ACC112 (cell line): ENCODE measurements at regions not wholly inside any gene's neighbourhood (a gene's known extent, or its start where the extent isn't known, plus 50 kb on each side); places are given as distances from the start of the nearest gene placed in this dataset.

Experiments
- H2AFZ ChIP-seq: fragments of 200-600 bp; sonication (generic); one replicate; pipeline ENCODE4 v1.6.0; 2017; ENCODE audit warnings: antibody characterized with exemption, low read length; ENCODE audit not compliant: unreplicated experiment
- H3K27ac ChIP-seq: fragments of 200-600 bp; sonication (generic); 2 replicates; pipeline ENCODE4 v1.5.1; 2014; ENCODE audit warnings: low read depth, mild to moderate bottlenecking, antibody characterized with exemption, low read length, moderate library complexity
- H3K27me3 ChIP-seq: fragments of 200-600 bp; sonication (generic); 2 replicates; pipeline ENCODE4 v1.6.1; 2014; ENCODE audit warnings: mild to moderate bottlenecking, antibody characterized with exemption, low read length, moderate library complexity, mixed read lengths; ENCODE audit not compliant: insufficient read depth
- H3K36me3 ChIP-seq: fragments of 200-600 bp; sonication (generic); 2 replicates; pipeline ENCODE4 v1.6.1; 2016; ENCODE audit warnings: mild to moderate bottlenecking, antibody characterized with exemption, low read length, moderate library complexity, mixed read lengths; ENCODE audit not compliant: insufficient read depth
- H3K4me1 ChIP-seq: fragments of 200-600 bp; sonication (generic); one replicate; pipeline ENCODE4 v1.6.1; 2016; ENCODE audit warnings: low read length, mixed read lengths; ENCODE audit not compliant: insufficient read depth, unreplicated experiment, control insufficient read depth
- H3K4me3 ChIP-seq: fragments of 200-600 bp; sonication (generic); 2 replicates; pipeline ENCODE4 v1.5.1; 2014; ENCODE audit warnings: mild to moderate bottlenecking, low read depth, low read length
- H3K79me2 ChIP-seq: fragments of 200-600 bp; sonication (generic); one replicate; pipeline ENCODE4 v1.6.0; 2016; ENCODE audit warnings: low read length; ENCODE audit not compliant: control insufficient read depth, unreplicated experiment, insufficient read depth

DNA sequence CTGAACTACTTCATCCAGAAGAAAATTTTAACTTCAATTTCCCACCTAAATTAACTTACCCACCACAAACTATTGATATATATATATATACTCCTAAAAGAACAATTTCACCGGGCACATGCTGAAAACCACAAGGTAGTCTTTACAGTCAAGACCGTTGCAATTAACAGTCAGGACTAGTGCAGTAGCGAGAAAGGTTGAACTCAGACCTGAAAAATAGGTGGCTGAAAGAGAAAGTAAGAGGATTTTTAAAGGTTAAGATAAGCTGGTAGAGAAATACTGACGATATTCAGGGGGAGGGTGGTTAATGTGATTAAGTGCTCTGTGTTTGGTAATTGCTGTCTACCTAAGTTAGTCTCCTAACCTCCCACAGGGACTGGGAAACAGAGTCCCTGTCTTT, 1153.5 kb upstream of the TMPRSS15 start:
- Histone ChIP-seq H3K36me3 (no peaks in the 10 kb centered on the region; the same call in 1 of the 2 replicates), H3K27me3 (no peaks in the 10 kb centered on the region), H3K4me1 (no peaks in the 10 kb centered on the region), H3K4me3 (no peak overlapping the region), H3K27ac (no peak overlapping the region), H2AFZ (no peak overlapping the region), H3K79me2 (no peaks in the 10 kb centered on the region)

DNA sequence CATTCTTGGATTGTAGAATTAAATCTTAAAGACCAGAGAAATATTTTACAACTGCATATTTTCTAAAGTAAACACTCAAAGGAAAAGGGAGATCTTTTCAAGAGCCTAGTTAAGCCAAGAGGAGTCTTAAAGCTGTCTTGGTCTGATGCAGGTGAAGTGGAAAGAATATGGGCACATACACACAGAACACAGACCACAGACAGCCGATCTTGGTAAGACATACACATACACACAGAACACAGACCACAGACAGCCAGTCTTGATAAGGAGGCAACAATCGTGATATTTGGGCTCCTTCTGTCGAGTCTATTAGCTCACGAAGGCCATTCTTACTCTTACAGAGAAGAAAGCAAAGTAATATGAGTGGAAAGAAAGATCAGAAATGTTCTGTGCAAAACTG, 1153.9 kb upstream of the TMPRSS15 start:
- Histone ChIP-seq H2AFZ (no peak overlapping the region), H3K79me2 (no peaks in the 10 kb centered on the region), H3K4me1 (no peaks in the 10 kb centered on the region), H3K27ac (no peak overlapping the region), H3K27me3 (no peaks in the 10 kb centered on the region), H3K4me3 (no peak overlapping the region), H3K36me3 (no peaks in the 10 kb centered on the region; the same call in 1 of the 2 replicates)

DNA sequence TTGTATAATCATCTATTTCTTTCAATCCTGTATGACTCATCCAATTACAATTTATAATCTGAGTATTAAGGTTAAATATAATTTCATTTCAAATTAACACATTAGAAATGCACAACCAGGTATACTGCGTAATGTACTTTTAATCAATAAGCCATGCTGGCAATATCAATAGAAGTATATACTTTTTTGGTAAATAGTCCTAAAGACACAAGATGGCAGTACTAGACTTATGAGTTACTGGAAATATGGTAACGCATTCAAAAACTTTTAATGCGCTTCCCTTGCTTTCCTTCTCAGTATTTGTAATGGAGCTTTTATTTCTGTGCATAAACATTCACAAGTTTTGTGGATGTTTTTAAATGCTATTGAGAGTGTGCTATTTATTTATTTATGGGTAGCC, 1162.0 kb upstream of the TMPRSS15 start:
- no peak overlapping the region for H2AFZ ChIP-seq
- H3K4me1 ChIP-seq: no peaks in the 10 kb centered on the region
- H3K27me3 ChIP-seq: no peaks in the 10 kb centered on the region
- no peak overlapping the region for H3K4me3 ChIP-seq
- no peaks in the 10 kb centered on the region for H3K79me2 ChIP-seq
- no peaks in the 10 kb centered on the region; the same call in 1 of the 2 replicates for H3K36me3 ChIP-seq
- H3K27ac ChIP-seq: no peak overlapping the region

DNA sequence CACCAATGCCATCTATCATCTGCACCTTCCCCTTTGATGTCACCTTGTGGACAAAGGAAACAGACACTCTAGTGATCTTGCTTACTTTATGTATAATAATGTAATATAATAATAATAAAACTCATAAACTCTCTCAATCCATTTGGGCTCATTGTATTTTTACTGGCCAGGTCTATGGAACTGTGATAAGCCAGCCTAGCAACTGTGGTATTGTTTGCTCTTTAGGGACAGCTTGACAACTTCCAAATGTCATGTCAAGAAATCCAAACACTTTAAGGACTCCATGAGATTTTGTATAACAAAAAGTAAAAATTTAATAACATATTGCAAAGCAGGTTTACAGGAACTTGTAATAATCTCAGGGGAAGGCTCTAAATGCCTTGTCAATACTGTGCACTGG, 1163.4 kb upstream of the TMPRSS15 start:
- Histone ChIP-seq H3K79me2 (no peaks in the 10 kb centered on the region), H3K36me3 (no peaks in the 10 kb centered on the region), H3K4me3 (no peak overlapping the region), H3K27me3 (no peaks in the 10 kb centered on the region), H3K4me1 (no peaks in the 10 kb centered on the region), H2AFZ (no peak overlapping the region), H3K27ac (no peak overlapping the region)

DNA sequence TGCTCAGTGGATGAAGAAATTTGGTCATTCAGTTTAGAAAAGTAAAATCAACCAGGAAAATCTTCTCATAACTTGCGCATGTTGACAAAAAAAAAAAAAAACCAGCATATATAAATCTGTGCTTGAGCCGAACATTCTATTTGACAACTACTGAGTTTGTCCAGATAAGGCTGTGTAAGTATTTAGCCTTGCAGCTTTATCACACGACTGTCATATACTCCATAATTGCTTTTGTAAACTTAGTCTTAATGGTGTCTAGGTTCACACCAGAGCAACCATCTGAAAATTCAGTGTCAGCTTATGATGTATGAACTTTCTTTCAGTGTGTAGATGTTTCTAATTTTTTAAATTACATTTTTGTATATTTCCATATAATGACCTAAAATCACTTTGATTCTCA, 1173.8 kb upstream of the TMPRSS15 start:
- no peaks in the 10 kb centered on the region for H3K79me2 ChIP-seq
- no peak overlapping the region for H3K4me3 ChIP-seq
- no peak overlapping the region for H2AFZ ChIP-seq
- no peaks in the 10 kb centered on the region for H3K4me1 ChIP-seq
- no peak overlapping the region for H3K27ac ChIP-seq
- H3K27me3 ChIP-seq: no peaks in the 10 kb centered on the region
- no peaks in the 10 kb centered on the region for H3K36me3 ChIP-seq

DNA sequence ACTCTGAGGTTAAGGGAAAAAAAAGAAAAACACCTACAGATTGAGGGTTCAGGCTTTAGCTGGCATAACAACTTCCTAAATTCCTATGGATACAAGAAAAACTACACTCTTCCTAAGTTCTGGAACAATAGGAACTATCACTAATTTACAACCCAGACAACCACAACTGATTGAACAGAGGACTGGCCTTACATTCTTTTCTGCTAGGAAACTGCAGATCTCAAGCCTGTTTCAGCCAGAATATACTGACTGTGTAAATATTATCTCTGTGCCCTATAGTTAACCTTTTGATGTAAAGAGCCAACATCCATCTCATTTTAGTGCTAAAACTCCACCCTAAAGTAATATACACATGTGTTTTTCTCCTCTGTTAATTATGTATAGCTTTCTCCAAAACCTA, 1186.5 kb upstream of the TMPRSS15 start:
- Histone ChIP-seq H3K36me3 (no peaks in the 10 kb centered on the region), H3K27ac (no peak overlapping the region), H3K27me3 (no peaks in the 10 kb centered on the region), H3K4me1 (no peaks in the 10 kb centered on the region), H3K4me3 (no peak overlapping the region), H2AFZ (no peak overlapping the region), H3K79me2 (no peaks in the 10 kb centered on the region)

DNA sequence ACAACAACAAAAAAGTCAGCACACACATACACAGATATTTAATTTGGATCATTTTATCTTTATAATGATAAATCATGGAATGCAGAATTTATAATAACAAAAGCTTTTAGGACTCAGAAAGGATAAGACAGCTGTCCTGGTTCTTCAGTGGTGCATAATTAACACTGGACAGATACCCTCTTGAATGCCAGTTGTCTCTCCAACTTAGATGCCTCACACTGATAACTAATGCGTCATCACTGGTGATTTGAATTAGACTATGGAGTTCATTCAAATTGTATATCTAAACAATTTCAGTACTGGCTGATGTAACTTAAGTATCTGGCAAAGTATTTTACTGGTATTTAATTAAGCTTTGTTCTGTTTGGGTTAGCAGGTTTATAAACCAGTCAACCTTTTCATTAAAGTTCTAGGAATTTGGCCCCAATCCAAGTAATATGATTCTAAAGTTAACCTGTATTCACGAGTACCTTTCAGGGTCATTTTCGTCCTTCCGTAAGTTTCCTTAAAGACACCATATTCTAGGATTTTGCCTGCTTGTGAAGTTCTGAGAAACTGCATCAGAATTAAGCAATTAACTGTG, 1199.5 kb upstream of the TMPRSS15 start:
- no peak overlapping the region for H3K4me3 ChIP-seq
- no peaks in the 10 kb centered on the region for H3K4me1 ChIP-seq
- no peak overlapping the region for H3K27ac ChIP-seq
- H3K27me3 ChIP-seq: no peaks in the 10 kb centered on the region
- H3K36me3 ChIP-seq: no peaks in the 10 kb centered on the region
- H2AFZ ChIP-seq: no peak overlapping the region
- H3K79me2 ChIP-seq: no peaks in the 10 kb centered on the region

DNA sequence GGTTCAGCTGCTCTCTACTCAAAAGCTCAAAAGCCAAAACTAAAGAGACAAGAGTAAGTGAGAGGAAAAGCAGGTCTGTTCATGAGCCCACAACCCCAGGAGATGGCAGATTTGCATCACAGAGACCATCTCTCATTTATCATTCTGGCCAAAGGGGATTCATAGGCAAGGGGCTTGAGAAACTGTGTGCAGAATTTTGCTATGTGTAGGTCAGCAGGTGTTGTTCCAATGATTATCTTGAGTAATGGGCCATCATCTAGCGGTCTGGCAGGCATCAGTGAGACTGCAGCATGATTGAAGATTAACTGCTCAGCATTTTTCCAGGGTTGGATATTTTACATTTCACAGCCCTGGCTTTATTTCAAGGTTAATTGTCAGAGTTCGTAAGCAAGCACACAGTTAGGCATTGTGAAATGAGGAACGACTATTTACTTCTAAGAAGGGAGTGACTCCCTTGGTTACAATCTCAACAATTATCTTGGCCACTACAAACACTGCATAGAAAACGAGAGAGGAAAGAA, 1204.6 kb upstream of the TMPRSS15 start:
- no peak overlapping the region for H3K4me3 ChIP-seq
- H2AFZ ChIP-seq: no peak overlapping the region
- H3K27me3 ChIP-seq: no peaks in the 10 kb centered on the region
- no peak overlapping the region for H3K27ac ChIP-seq
- no peaks in the 10 kb centered on the region for H3K36me3 ChIP-seq
- no peaks in the 10 kb centered on the region for H3K79me2 ChIP-seq
- H3K4me1 ChIP-seq: no peaks in the 10 kb centered on the region

DNA sequence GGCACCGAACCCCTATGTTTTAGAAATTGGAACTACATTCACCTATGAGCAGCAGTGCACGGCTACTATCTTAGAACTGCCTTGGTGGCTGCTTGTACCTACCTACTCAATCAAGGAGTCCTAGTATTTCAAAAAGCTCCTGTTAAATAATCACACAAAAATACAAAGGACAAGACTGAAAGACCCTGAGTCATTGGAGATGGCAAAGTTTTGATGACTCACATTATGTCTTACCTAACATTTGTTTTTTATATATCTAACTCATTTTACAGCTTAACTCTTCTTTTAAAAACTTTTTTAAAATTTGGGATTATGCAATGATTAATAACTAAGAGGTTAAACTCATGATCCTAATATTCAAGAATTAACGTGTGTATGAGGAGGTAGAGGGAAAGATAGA, 1206.0 kb upstream of the TMPRSS15 start:
- H3K4me1 ChIP-seq: no peaks in the 10 kb centered on the region
- H3K27me3 ChIP-seq: no peaks in the 10 kb centered on the region
- H2AFZ ChIP-seq: no peak overlapping the region
- no peaks in the 10 kb centered on the region for H3K79me2 ChIP-seq
- no peak overlapping the region for H3K4me3 ChIP-seq
- no peaks in the 10 kb centered on the region for H3K36me3 ChIP-seq
- no peak overlapping the region for H3K27ac ChIP-seq

DNA sequence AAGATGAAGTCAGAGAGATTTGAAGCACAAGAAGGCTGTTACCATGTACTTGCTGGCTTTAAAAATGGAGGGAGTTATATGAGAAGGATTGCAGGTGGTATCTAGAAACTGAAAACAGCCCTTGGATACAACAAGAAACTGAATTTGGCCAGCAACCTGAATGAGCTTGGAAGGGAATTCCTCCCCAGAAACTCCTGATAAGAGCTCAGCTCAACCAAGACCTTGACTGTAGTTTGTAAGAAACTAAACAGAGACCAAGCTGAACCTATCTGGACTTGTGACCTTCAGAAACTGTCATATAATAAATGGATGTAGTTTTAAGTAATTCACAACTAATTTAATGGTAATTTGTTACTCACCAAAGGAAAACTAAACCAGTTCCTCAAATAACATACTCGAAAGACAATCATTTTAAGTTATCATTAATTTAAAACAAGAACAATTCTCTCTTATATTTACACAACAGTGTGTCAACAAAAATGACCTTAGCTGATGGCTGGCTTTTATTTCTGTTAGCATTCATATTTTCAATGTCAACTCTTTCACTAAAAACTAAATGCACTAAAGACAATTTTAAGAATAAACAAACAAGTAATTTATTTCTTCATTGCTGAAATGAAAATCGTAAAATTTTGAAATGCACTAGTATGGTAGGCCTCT, 1218.4 kb upstream of the TMPRSS15 start:
- H3K79me2 ChIP-seq: no peaks in the 10 kb centered on the region
- no peaks in the 10 kb centered on the region for H3K4me1 ChIP-seq
- no peaks in the 10 kb centered on the region for H3K27me3 ChIP-seq
- H3K4me3 ChIP-seq: no peak overlapping the region
- no peak overlapping the region for H2AFZ ChIP-seq
- H3K27ac ChIP-seq: no peak overlapping the region
- H3K36me3 ChIP-seq: no peaks in the 10 kb centered on the region

DNA sequence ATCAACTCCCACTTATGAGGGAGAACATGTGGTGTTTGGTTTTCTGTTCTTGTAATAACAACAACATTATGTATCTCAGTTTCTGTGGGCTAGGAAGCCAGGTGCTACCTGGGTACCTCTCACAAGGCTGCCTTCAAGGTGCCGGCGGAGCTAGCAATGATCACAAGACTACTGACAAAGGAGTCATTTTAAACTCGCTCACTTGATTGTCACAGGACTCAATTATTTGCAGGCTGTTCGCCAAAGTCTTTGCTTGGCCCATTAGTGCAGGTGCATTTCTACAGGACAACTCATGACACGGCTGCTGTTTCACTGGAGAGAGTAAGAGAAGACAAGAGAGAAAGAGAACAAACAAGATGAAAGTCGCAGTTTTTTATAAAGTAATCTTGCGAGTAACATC, 1237.4 kb upstream of the TMPRSS15 start:
- H3K27ac ChIP-seq: no peak overlapping the region
- H2AFZ ChIP-seq: no peak overlapping the region
- H3K4me3 ChIP-seq: no peak overlapping the region
- no peaks in the 10 kb centered on the region for H3K4me1 ChIP-seq
- no peaks in the 10 kb centered on the region for H3K36me3 ChIP-seq
- no peaks in the 10 kb centered on the region for H3K79me2 ChIP-seq
- H3K27me3 ChIP-seq: no peaks in the 10 kb centered on the region
